DND-41 (cell line): ENCODE measurements at regions not wholly inside any gene's neighbourhood (a gene's known extent, or its start where the extent isn't known, plus 50 kb on each side); places are given as distances from the start of the nearest gene placed in this dataset.
A peak's percentile ranks its signal among the peaks of the same experiment; 100 is the strongest.

Source experiments
- ATAC-seq: fragments of 200-7000 bp; cut with Tn5 transposase; 3 replicates; pipeline ENCODE4 v1.9.1; 2021; ENCODE audit warnings: low read depth; ENCODE audit not compliant: insufficient read depth
- DNase-seq: peaks from one replicate; pipeline ENCODE4 v3.0.0-alpha.2; 2020
- H2AFZ ChIP-seq: 2 replicates; pipeline ENCODE4 v1.6.0; 2012; ENCODE audit warnings: low read depth, low read length
- H3K27ac ChIP-seq: 2 replicates; pipeline ENCODE4 v1.5.1; 2012; ENCODE audit warnings: low read length, inconsistent platforms
- H3K27me3 ChIP-seq: fragments of 200-600 bp; sonication (generic); 2 replicates; pipeline ENCODE4 v1.6.0; 2012; ENCODE audit warnings: low read length, mild to moderate bottlenecking, inconsistent platforms; ENCODE audit not compliant: insufficient read depth, poor library complexity
- H3K36me3 ChIP-seq: 2 replicates; pipeline ENCODE4 v1.5.1; 2012; ENCODE audit warnings: low read length, inconsistent platforms; ENCODE audit not compliant: insufficient read depth
- H3K4me1 ChIP-seq: 2 replicates; pipeline ENCODE4 v1.5.1; 2012; ENCODE audit warnings: mild to moderate bottlenecking, low read length; ENCODE audit not compliant: insufficient read depth
- H3K4me2 ChIP-seq: 2 replicates; pipeline ENCODE4 v1.6.0; 2012; ENCODE audit warnings: mild to moderate bottlenecking, moderate library complexity, low read length, inconsistent platforms; ENCODE audit not compliant: insufficient read depth
- H3K4me3 ChIP-seq, 2 experiments: fragments of 200-600 bp in 1 of 2; shearing (Covaris generic) in 1 of 2; 2 replicates each; pipeline ENCODE4 v1.5.1; 2012 to 2016; ENCODE audit warnings: inconsistent platforms in 2 of 2, low read length in 2 of 2, mild to moderate bottlenecking in 2 of 2, low read depth in 1 of 2, moderate library complexity in 1 of 2
- H3K79me2 ChIP-seq: 2 replicates; pipeline ENCODE4 v1.6.0; 2012; ENCODE audit warnings: low read length, inconsistent platforms; ENCODE audit not compliant: insufficient read depth
- H3K9ac ChIP-seq: 2 replicates; pipeline ENCODE4 v1.6.0; 2012; ENCODE audit warnings: low read depth, mild to moderate bottlenecking, inconsistent platforms, low read length, moderate library complexity
- H3K9me3 ChIP-seq: 2 replicates; pipeline ENCODE4 v1.5.1; 2012; ENCODE audit warnings: low read length, moderate library complexity, mild to moderate bottlenecking, inconsistent platforms; ENCODE audit not compliant: insufficient read depth, severe bottlenecking
- H4K20me1 ChIP-seq: 2 replicates; pipeline ENCODE4 v1.6.0; 2012; ENCODE audit warnings: low read length; ENCODE audit not compliant: insufficient read depth
- CTCF ChIP-seq: IDR thresholded peaks from 2 replicates; pipeline ENCODE4 v1.5.1; 2012; ENCODE audit warnings: borderline replicate concordance, low read length, moderate library complexity, mild to moderate bottlenecking; ENCODE audit not compliant: poor library complexity, severe bottlenecking; ENCODE audit errors: extremely low read depth
- EZH2 ChIP-seq: IDR thresholded peaks from 3 replicates; pipeline ENCODE4 v1.6.1; 2012; ENCODE audit warnings: borderline replicate concordance, low read depth, mild to moderate bottlenecking, moderate library complexity, low read length, inconsistent platforms; ENCODE audit not compliant: severe bottlenecking

GRCh38 chr21:21731626-21732025, 733.4 kb downstream of the NCAM2 start:
- Histone ChIP-seq H3K9ac (no peak overlapping the region), H3K27ac (no peak overlapping the region), H4K20me1 (no peaks in the 10 kb centered on the region), H3K79me2 (no peaks in the 10 kb centered on the region), H3K27me3 (no peaks in the 10 kb centered on the region), H3K4me1 (no peaks in the 10 kb centered on the region), H3K36me3 (no peaks in the 10 kb centered on the region), H3K4me3 (no peak overlapping the region), H2AFZ (0 out of 2 replicates have a peak overlapping the region, but pooled peaks have one; percentile 3), H3K4me2 (no peak overlapping the region), H3K9me3 (peaks cover 3% of the 10 kb centered on the region)
- ATAC-seq (no peak), DNase-seq (no peak)
- TF ChIP-seq CTCF: no peak
- TF ChIP-seq EZH2: no peak

GRCh38 chr21:21734088-21734487, 735.9 kb downstream of the NCAM2 start:
- H3K27me3 ChIP-seq: no peaks in the 10 kb centered on the region
- H3K4me3 ChIP-seq: no peak overlapping the region
- H3K9me3 ChIP-seq: peaks cover 3% of the 10 kb centered on the region
- no peak overlapping the region for H3K4me2 ChIP-seq
- H3K9ac ChIP-seq: no peak overlapping the region
- H3K4me1 ChIP-seq: no peaks in the 10 kb centered on the region
- no peaks in the 10 kb centered on the region for H4K20me1 ChIP-seq
- H3K79me2 ChIP-seq: no peaks in the 10 kb centered on the region
- no peak overlapping the region for H3K27ac ChIP-seq
- ATAC-seq (no peak), DNase-seq (no peak)
- H2AFZ ChIP-seq: no peak overlapping the region
- TF ChIP-seq CTCF (no peak), EZH2 (no peak)
- no peaks in the 10 kb centered on the region for H3K36me3 ChIP-seq

- Histone ChIP-seq H3K36me3 (no peaks in the 10 kb centered on the region), H3K4me1 (no peaks in the 10 kb centered on the region), H3K27ac (no peak overlapping the region), H3K9ac (no peak overlapping the region), H3K4me3 (no peak overlapping the region), H3K27me3 (no peaks in the 10 kb centered on the region), H3K4me2 (no peak overlapping the region), H3K9me3 (no peaks in the 10 kb centered on the region), H3K79me2 (no peaks in the 10 kb centered on the region), H4K20me1 (no peaks in the 10 kb centered on the region), H2AFZ (no peak overlapping the region)
- no peak for ATAC-seq
- DNase-seq: no peak
- no peak for TF ChIP-seq CTCF
- TF ChIP-seq EZH2: no peak
Observed at GRCh38 chr21:21737186-21737585, 739.0 kb downstream of the NCAM2 start.

GRCh38 chr21:21740207-21740606, 742.0 kb downstream of the NCAM2 start:
- H3K79me2 ChIP-seq: no peaks in the 10 kb centered on the region
- no peaks in the 10 kb centered on the region for H3K9me3 ChIP-seq
- no peak overlapping the region for H2AFZ ChIP-seq
- H3K4me1 ChIP-seq: no peaks in the 10 kb centered on the region
- no peak overlapping the region for H3K9ac ChIP-seq
- H3K27me3 ChIP-seq: no peaks in the 10 kb centered on the region
- no peak overlapping the region for H3K27ac ChIP-seq
- H3K36me3 ChIP-seq: no peaks in the 10 kb centered on the region
- no peaks in the 10 kb centered on the region for H4K20me1 ChIP-seq
- no peak overlapping the region for H3K4me2 ChIP-seq
- H3K4me3 ChIP-seq: no peak overlapping the region
- TF ChIP-seq EZH2: no peak
- TF ChIP-seq CTCF: no peak
- ATAC-seq (no peak), DNase-seq (no peak)
